A549 (cell line): ENCODE measurements at regions not wholly inside any gene's neighbourhood (a gene's known extent, or its start where the extent isn't known, plus 50 kb on each side); places are given as distances from the start of the nearest gene placed in this dataset.

Experiments
- BHLHE40 ChIP-seq: IDR thresholded peaks from 2 replicates; pipeline ENCODE4 v1.6.1; 2012; ENCODE audit warnings: low read depth, low read length, inconsistent platforms
- CHD2 ChIP-seq: fragments of 150-350 bp; IDR thresholded peaks from 2 replicates; pipeline ENCODE4 v1.6.1; 2014; ENCODE audit warnings: low read length; ENCODE audit not compliant: partially characterized antibody
- FOSL2 ChIP-seq, 2 experiments: fragments of 450-650 bp in 1 of 2; fragments of >200 bp in 1 of 2; sonication (Bioruptor Twin) in 1 of 2; formaldehyde crosslinking; IDR thresholded peaks; 2 replicates each; pipeline versions ENCODE4 v1.5.0 to v1.6.1; 2016 to 2020; ENCODE audit warnings: mild to moderate bottlenecking in 1 of 2, moderate library complexity in 1 of 2
- KDM5A ChIP-seq: fragments of 200-600 bp; sonication (generic); IDR thresholded peaks from 2 replicates; pipeline ENCODE4 v1.6.1; 2016; ENCODE audit warnings: antibody characterized with exemption, mild to moderate bottlenecking
- POLR2A ChIP-seq: IDR thresholded peaks from 2 replicates; pipeline ENCODE4 v1.6.1; 2012; ENCODE audit warnings: mild to moderate bottlenecking, low read length
- SREBF2 ChIP-seq: fragments of 450-650 bp; IDR thresholded peaks from 2 replicates; pipeline ENCODE4 v1.6.1; 2014; ENCODE audit warnings: mild to moderate bottlenecking, moderate library complexity
- TF ChIP-seq, protein P1 (sequence below): fragments of 200-600 bp; sonication (generic); IDR thresholded peaks from 2 replicates; pipeline ENCODE4 v1.6.1; 2016; ENCODE audit warnings: antibody characterized with exemption, mild to moderate bottlenecking, moderate library complexity

- TF ChIP-seq SREBF2 (no peak), POLR2A (no peak), KDM5A (no peak), BHLHE40 (no peak), FOSL2 (IDR thresholded peaks at IDR 0.05) (no peak), FOSL2 (CRISPR knock-in tag; IDR thresholded peaks at IDR 0.05) (no peak), CHD2 (no peak)
- TF ChIP-seq, protein P1, sequence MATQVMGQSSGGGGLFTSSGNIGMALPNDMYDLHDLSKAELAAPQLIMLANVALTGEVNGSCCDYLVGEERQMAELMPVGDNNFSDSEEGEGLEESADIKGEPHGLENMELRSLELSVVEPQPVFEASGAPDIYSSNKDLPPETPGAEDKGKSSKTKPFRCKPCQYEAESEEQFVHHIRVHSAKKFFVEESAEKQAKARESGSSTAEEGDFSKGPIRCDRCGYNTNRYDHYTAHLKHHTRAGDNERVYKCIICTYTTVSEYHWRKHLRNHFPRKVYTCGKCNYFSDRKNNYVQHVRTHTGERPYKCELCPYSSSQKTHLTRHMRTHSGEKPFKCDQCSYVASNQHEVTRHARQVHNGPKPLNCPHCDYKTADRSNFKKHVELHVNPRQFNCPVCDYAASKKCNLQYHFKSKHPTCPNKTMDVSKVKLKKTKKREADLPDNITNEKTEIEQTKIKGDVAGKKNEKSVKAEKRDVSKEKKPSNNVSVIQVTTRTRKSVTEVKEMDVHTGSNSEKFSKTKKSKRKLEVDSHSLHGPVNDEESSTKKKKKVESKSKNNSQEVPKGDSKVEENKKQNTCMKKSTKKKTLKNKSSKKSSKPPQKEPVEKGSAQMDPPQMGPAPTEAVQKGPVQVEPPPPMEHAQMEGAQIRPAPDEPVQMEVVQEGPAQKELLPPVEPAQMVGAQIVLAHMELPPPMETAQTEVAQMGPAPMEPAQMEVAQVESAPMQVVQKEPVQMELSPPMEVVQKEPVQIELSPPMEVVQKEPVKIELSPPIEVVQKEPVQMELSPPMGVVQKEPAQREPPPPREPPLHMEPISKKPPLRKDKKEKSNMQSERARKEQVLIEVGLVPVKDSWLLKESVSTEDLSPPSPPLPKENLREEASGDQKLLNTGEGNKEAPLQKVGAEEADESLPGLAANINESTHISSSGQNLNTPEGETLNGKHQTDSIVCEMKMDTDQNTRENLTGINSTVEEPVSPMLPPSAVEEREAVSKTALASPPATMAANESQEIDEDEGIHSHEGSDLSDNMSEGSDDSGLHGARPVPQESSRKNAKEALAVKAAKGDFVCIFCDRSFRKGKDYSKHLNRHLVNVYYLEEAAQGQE, result no peak
These were observed 52.1 kb upstream of the XPO1 start for GRCh38 chr2:61590214-61590613.
